ENCODE measurements at regions not wholly inside any gene's neighbourhood (a gene's known extent, or its start where the extent isn't known, plus 50 kb on each side); places are given as distances from the start of the nearest gene placed in this dataset.

- TF ChIP-seq POLR2A (IDR thresholded peaks at IDR 0.05; ENCODE audit: low read length) (no peak), E2F6 (IDR thresholded peaks at IDR 0.05; ENCODE audit: borderline replicate concordance, low read depth) (no peak), ESRRA (IDR thresholded peaks at IDR 0.05; ENCODE audit: borderline replicate concordance, low read length) (no peak), BCL3 (IDR thresholded peaks at IDR 0.05) (no peak), EHF (CRISPR knock-in tag; IDR thresholded peaks at IDR 0.05) (no peak), KDM5A (IDR thresholded peaks at IDR 0.05) (no peak), MAZ (IDR thresholded peaks at IDR 0.05; ENCODE audit: borderline replicate concordance, low read depth, low read length) (no peak), MAX (IDR thresholded peaks at IDR 0.05) (no peak), NPAS2 (CRISPR knock-in tag; IDR thresholded peaks at IDR 0.05; ENCODE audit: borderline replicate concordance) (no peak)
- Histone ChIP-seq H3K4me1 (no peaks in the 10 kb centered on the region), H3K4me2 (no peak overlapping the region), H3K27ac (no peak overlapping the region), H3K9me3 (no peaks in the 10 kb centered on the region), H3K4me3 (no peak overlapping the region)
- WGBS (ENCODE audit: missing lambda C conversion rate) = 14% methylated on average over 3 of the region's 3 CpGs
- FAIRE-seq = no peak
- ATAC-seq = no peak
- ChIA-PET POLR2A (no interaction called here), CTCF (no interaction called here)
- DNase-seq (ENCODE audit: low read depth in 1 of 2, low spot score in 1 of 2) = no peak
Observed at GRCh38 chr4:24130637-24131036, 240.8 kb upstream of the PPARGC1A start.

GRCh38 chr4:24126776-24127175 lies 236.9 kb upstream of the PPARGC1A start:
- DNase-seq (ENCODE audit: low read depth in 1 of 2, low spot score in 1 of 2) (no peak), ATAC-seq (no peak), FAIRE-seq (no peak)
- ChIA-PET CTCF (no interaction called here), POLR2A (no interaction called here)
- Histone ChIP-seq H3K4me3 (no peak overlapping the region), H3K27ac (no peak overlapping the region), H3K4me2 (no peak overlapping the region), H3K9me3 (no peaks in the 10 kb centered on the region), H3K4me1 (no peaks in the 10 kb centered on the region)
- no peak for TF ChIP-seq BCL3 (IDR thresholded peaks at IDR 0.05)
- TF ChIP-seq CBX2 (IDR thresholded peaks at IDR 0.05; ENCODE audit: borderline replicate concordance, low read depth) = no peak
- TF ChIP-seq EHMT2 (IDR thresholded peaks at IDR 0.05; ENCODE audit: low read depth) = no peak
- no peak for TF ChIP-seq CBX8 (IDR thresholded peaks at IDR 0.05)
- no peak for TF ChIP-seq MAX (IDR thresholded peaks at IDR 0.05)
- no peak for TF ChIP-seq KDM5A (IDR thresholded peaks at IDR 0.05)
- TF ChIP-seq HMGXB4 (CRISPR knock-in tag; IDR thresholded peaks at IDR 0.05; ENCODE audit: borderline replicate concordance) = no peak
- no peak for TF ChIP-seq NPAS2 (CRISPR knock-in tag; IDR thresholded peaks at IDR 0.05; ENCODE audit: borderline replicate concordance)
- no peak for TF ChIP-seq JUNB (IDR thresholded peaks at IDR 0.05)
- no peak for TF ChIP-seq TFCP2L1 (CRISPR knock-in tag; IDR thresholded peaks at IDR 0.05)
- no peak for TF ChIP-seq RARB (CRISPR knock-in tag; IDR thresholded peaks at IDR 0.05)
- no peak for TF ChIP-seq BHLHE40 (IDR thresholded peaks at IDR 0.05; ENCODE audit: low read depth, low read length)
- TF ChIP-seq CTCF (IDR thresholded peaks at IDR 0.05) = no peak
- no peak for TF ChIP-seq ZSCAN20 (CRISPR knock-in tag; IDR thresholded peaks at IDR 0.05)
- TF ChIP-seq HOXA7 (CRISPR knock-in tag; IDR thresholded peaks at IDR 0.05) = no peak
- WGBS (ENCODE audit: missing lambda C conversion rate) = 8% methylated on average over 5 of the region's 5 CpGs

Measured in A549 (cell line).